Neural cell (in vitro differentiated cells): ENCODE measurements at regions not wholly inside any gene's neighbourhood (a gene's known extent, or its start where the extent isn't known, plus 50 kb on each side); places are given as distances from the start of the nearest gene placed in this dataset.

Source experiments
- H2AFZ ChIP-seq: fragments of 200-600, 300-800 bp; sonication (generic), shearing (Covaris generic); 2 replicates; pipeline ENCODE4 v1.6.0; 2014; ENCODE audit warnings: low read depth, mild to moderate bottlenecking, antibody characterized with exemption, low read length, moderate library complexity
- H3F3A ChIP-seq: fragments of 200-600 bp; shearing (Covaris generic); 2 replicates; pipeline ENCODE4 v1.6.1; 2016; ENCODE audit warnings: mild to moderate bottlenecking, moderate library complexity, mixed read lengths, antibody characterized with exemption, low read length; ENCODE audit not compliant: insufficient read depth, poor library complexity, severe bottlenecking
- H3K27ac ChIP-seq: fragments of 200-600, 300-800 bp; sonication (generic), shearing (Covaris generic); 2 replicates; pipeline ENCODE4 v1.5.1; 2014; ENCODE audit warnings: mild to moderate bottlenecking, low read length, moderate library complexity
- H3K27me3 ChIP-seq: fragments of 300-800, 200-600 bp; sonication (generic), shearing (Covaris generic); 2 replicates; pipeline ENCODE4 v1.6.0; 2014; ENCODE audit warnings: mild to moderate bottlenecking, low read depth, low read length, moderate library complexity; ENCODE audit not compliant: insufficient read depth
- H3K36me3 ChIP-seq: fragments of 300-800, 200-600 bp; sonication (generic), shearing (Covaris generic); 2 replicates; pipeline ENCODE4 v1.5.1; 2014; ENCODE audit warnings: mild to moderate bottlenecking, antibody characterized with exemption, low read length, moderate library complexity; ENCODE audit not compliant: insufficient read depth
- H3K4me2 ChIP-seq: fragments of 300-800, 200-600 bp; sonication (generic), shearing (Covaris generic); 2 replicates; pipeline ENCODE4 v1.6.0; 2014; ENCODE audit warnings: mild to moderate bottlenecking, low read length
- H3K4me3 ChIP-seq: fragments of 300-800, 200-600 bp; sonication (generic), shearing (Covaris generic); 2 replicates; pipeline ENCODE4 v1.5.1; 2014; ENCODE audit warnings: mild to moderate bottlenecking, low read length, moderate library complexity
- H3K79me2 ChIP-seq: fragments of 200-600 bp; shearing (Covaris generic); replicated peaks from 2 replicates; pipeline ENCODE4 v1.6.0; 2014; ENCODE audit warnings: mild to moderate bottlenecking, low read length, moderate library complexity; ENCODE audit not compliant: insufficient read depth
- H3K9ac ChIP-seq: fragments of 300-800, 200-600 bp; sonication (generic), shearing (Covaris generic); 2 replicates; pipeline ENCODE4 v1.6.1; 2016; ENCODE audit warnings: mild to moderate bottlenecking, low read length, mixed read lengths
- H3K9me2 ChIP-seq: fragments of 200-600 bp; shearing (Covaris generic); 2 replicates; pipeline ENCODE4 v1.6.1; 2016; ENCODE audit warnings: mild to moderate bottlenecking, low read length, mixed read lengths; ENCODE audit not compliant: insufficient read depth
- H3K9me3 ChIP-seq: fragments of 200-600, 300-800 bp; sonication (generic), shearing (Covaris generic); 2 replicates; pipeline ENCODE4 v1.6.1; 2016; ENCODE audit warnings: mild to moderate bottlenecking, mixed run types, low read length, moderate library complexity, mixed read lengths
- H4K20me1 ChIP-seq: fragments of 200-600 bp; shearing (Covaris generic); 2 replicates; pipeline ENCODE4 v1.6.1; 2016; ENCODE audit warnings: mild to moderate bottlenecking, mixed run types; ENCODE audit not compliant: insufficient read depth
- CTCF ChIP-seq: fragments of 450-650 bp; IDR thresholded peaks from 2 replicates; pipeline ENCODE4 v1.5.1; 2014; ENCODE audit warnings: antibody characterized with exemption, mild to moderate bottlenecking, moderate library complexity; ENCODE audit not compliant: poor library complexity, severe bottlenecking
- EP300 ChIP-seq: fragments of 450-650 bp; conservative IDR thresholded peaks from 2 replicates; pipeline ENCODE4 v1.6.1; 2014; ENCODE audit warnings: antibody characterized with exemption, mild to moderate bottlenecking, moderate library complexity; ENCODE audit not compliant: poor library complexity, severe bottlenecking
- EZH2 ChIP-seq: fragments of 200-600, 300-800 bp; shearing (Covaris generic), sonication (generic); IDR thresholded peaks from 2 replicates; pipeline ENCODE4 v1.6.1; 2014; ENCODE audit warnings: antibody characterized with exemption, low read length, borderline replicate concordance, mild to moderate bottlenecking; ENCODE audit not compliant: insufficient read depth, poor library complexity, severe bottlenecking
- MXI1 ChIP-seq: fragments of 450-650 bp; conservative IDR thresholded peaks from 2 replicates; pipeline ENCODE4 v1.6.1; 2014; ENCODE audit warnings: antibody characterized with exemption, mild to moderate bottlenecking; ENCODE audit not compliant: poor library complexity, severe bottlenecking
- POLR2AphosphoS5 ChIP-seq: IDR thresholded peaks from 2 replicates; pipeline ENCODE4 v1.6.1; 2012
- RAD21 ChIP-seq: fragments of 450-650 bp; conservative IDR thresholded peaks from 2 replicates; pipeline ENCODE4 v1.6.1; 2014; ENCODE audit warnings: antibody characterized with exemption, mild to moderate bottlenecking, moderate library complexity
- SMC3 ChIP-seq: fragments of 450-650 bp; conservative IDR thresholded peaks from 2 replicates; pipeline ENCODE4 v1.6.1; 2014; ENCODE audit warnings: antibody characterized with exemption, mild to moderate bottlenecking, moderate library complexity; ENCODE audit not compliant: poor library complexity
- TAF1 ChIP-seq: IDR thresholded peaks from 2 replicates; pipeline ENCODE4 v1.6.1; 2012; ENCODE audit warnings: low read depth
- TF ChIP-seq, protein P1 (sequence below): IDR thresholded peaks from 2 replicates; pipeline ENCODE4 v1.6.1; 2012; ENCODE audit warnings: borderline replicate concordance

- H3F3A ChIP-seq = no peaks in the 10 kb centered on the region
- no peaks in the 10 kb centered on the region for H3K27me3 ChIP-seq
- H3K9me3 ChIP-seq = no peaks in the 10 kb centered on the region
- H4K20me1 ChIP-seq = no peaks in the 10 kb centered on the region
- H3K9ac ChIP-seq = no peak overlapping the region
- no peak overlapping the region for H3K4me3 ChIP-seq
- no peaks in the 10 kb centered on the region for H3K36me3 ChIP-seq
- H3K9me2 ChIP-seq = no peaks in the 10 kb centered on the region
- H3K27ac ChIP-seq = no peak overlapping the region
- no peak overlapping the region for H3K4me2 ChIP-seq
- no peaks in the 10 kb centered on the region for H3K79me2 ChIP-seq
- TF ChIP-seq CTCF (no peak), POLR2AphosphoS5 (no peak), MXI1 (no peak), TAF1 (no peak), EZH2 (no peak), EP300 (no peak), RAD21 (no peak), SMC3 (no peak)
- TF ChIP-seq, protein P1, sequence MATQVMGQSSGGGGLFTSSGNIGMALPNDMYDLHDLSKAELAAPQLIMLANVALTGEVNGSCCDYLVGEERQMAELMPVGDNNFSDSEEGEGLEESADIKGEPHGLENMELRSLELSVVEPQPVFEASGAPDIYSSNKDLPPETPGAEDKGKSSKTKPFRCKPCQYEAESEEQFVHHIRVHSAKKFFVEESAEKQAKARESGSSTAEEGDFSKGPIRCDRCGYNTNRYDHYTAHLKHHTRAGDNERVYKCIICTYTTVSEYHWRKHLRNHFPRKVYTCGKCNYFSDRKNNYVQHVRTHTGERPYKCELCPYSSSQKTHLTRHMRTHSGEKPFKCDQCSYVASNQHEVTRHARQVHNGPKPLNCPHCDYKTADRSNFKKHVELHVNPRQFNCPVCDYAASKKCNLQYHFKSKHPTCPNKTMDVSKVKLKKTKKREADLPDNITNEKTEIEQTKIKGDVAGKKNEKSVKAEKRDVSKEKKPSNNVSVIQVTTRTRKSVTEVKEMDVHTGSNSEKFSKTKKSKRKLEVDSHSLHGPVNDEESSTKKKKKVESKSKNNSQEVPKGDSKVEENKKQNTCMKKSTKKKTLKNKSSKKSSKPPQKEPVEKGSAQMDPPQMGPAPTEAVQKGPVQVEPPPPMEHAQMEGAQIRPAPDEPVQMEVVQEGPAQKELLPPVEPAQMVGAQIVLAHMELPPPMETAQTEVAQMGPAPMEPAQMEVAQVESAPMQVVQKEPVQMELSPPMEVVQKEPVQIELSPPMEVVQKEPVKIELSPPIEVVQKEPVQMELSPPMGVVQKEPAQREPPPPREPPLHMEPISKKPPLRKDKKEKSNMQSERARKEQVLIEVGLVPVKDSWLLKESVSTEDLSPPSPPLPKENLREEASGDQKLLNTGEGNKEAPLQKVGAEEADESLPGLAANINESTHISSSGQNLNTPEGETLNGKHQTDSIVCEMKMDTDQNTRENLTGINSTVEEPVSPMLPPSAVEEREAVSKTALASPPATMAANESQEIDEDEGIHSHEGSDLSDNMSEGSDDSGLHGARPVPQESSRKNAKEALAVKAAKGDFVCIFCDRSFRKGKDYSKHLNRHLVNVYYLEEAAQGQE = no peak
- no peak overlapping the region for H2AFZ ChIP-seq
Observed at GRCh38 chr6:126696921-126697693, 357.2 kb downstream of the CENPW start.

- Histone ChIP-seq H3K27ac (no peak overlapping the region), H3K4me3 (no peak overlapping the region), H3K9me3 (no peaks in the 10 kb centered on the region), H3K36me3 (no peaks in the 10 kb centered on the region), H2AFZ (no peak overlapping the region), H3K9ac (no peak overlapping the region), H3K27me3 (no peaks in the 10 kb centered on the region), H4K20me1 (no peaks in the 10 kb centered on the region), H3K79me2 (no peaks in the 10 kb centered on the region), H3K4me2 (no peak overlapping the region), H3K9me2 (no peaks in the 10 kb centered on the region), H3F3A (no peaks in the 10 kb centered on the region)
- no peak for TF ChIP-seq MXI1
- no peak for TF ChIP-seq SMC3
- no peak for TF ChIP-seq EZH2
- TF ChIP-seq RAD21 = no peak
- no peak for TF ChIP-seq CTCF
- TF ChIP-seq EP300 = no peak
- TF ChIP-seq, protein P1 = no peak
- no peak for TF ChIP-seq TAF1
- no peak for TF ChIP-seq POLR2AphosphoS5
Observed at GRCh38 chr6:126698732-126699240, 358.9 kb downstream of the CENPW start.
